ENCODE measurements at regions not wholly inside any gene's neighbourhood (a gene's known extent, or its start where the extent isn't known, plus 50 kb on each side); places are given as distances from the start of the nearest gene placed in this dataset.

GRCh38 chr1:234837713-234838112 is 227.7 kb upstream of the IRF2BP2 start:
- H3K27me3 ChIP-seq (ENCODE audit: insufficient read depth, low read length) = no peaks in the 10 kb centered on the region
- H3T11ph ChIP-seq (ENCODE audit: low read length) = no peak overlapping the region
- no peak overlapping the region for H2BK15ac ChIP-seq (ENCODE audit: low read depth, low read length)
- no peak overlapping the region for H2AFZ ChIP-seq (ENCODE audit: low read length)
- H2BK12ac ChIP-seq (ENCODE audit: insufficient read length, low read depth, low read length) = no peak overlapping the region
- no peak overlapping the region for H3K9ac ChIP-seq (ENCODE audit: extremely low read depth, insufficient read length, low read length)
- no peaks in the 10 kb centered on the region for H3K9me3 ChIP-seq (ENCODE audit: control insufficient read depth, low read depth, low read length)
- no peak for DNase-seq
- no peak overlapping the region for H2BK20ac ChIP-seq (ENCODE audit: low read depth, low read length, poor library complexity, severe bottlenecking)
- no peak overlapping the region for H4K91ac ChIP-seq (ENCODE audit: insufficient read length, low read depth, low read length)
- no peaks in the 10 kb centered on the region for H4K20me1 ChIP-seq (ENCODE audit: control insufficient read depth, insufficient read depth, insufficient read length)
- no peak overlapping the region for H2BK5ac ChIP-seq (ENCODE audit: insufficient read length, low read length)
- H4K8ac ChIP-seq (replicated peaks; ENCODE audit: insufficient read length, low read depth, low read length) = no peak overlapping the region
- TF ChIP-seq CTCF (conservative IDR thresholded peaks at IDR 0.05) = no peak
- no peak overlapping the region for H2AK5ac ChIP-seq (ENCODE audit: insufficient read length, low read length)
- Mint-ChIP-seq H3K27me3 (ENCODE audit: low read depth) (no peaks in the 10 kb centered on the region), H3K36me3 (ENCODE audit: insufficient read depth in 1 of 3, low read depth in 3 of 3) (peaks cover 5 to 13% (median 8%) of the 10 kb centered on the region in 3 experiments; a peak in 4 of 7 replicates), H3K4me1 (peaks cover 6 to 9% of the 10 kb centered on the region in 2 experiments), H3K4me3 (no peak overlapping the region), H3K9me3 (peaks cover 3 to 7% of the 10 kb centered on the region in 2 experiments; a peak in 3 of 5 replicates), H3K27ac (no peak overlapping the region)
- H3K79me1 ChIP-seq (ENCODE audit: insufficient read depth, low read depth, low read length, poor library complexity, severe bottlenecking) = no peaks in the 10 kb centered on the region
- H3K23me2 ChIP-seq (ENCODE audit: insufficient read length, low read depth, low read length, poor library complexity, severe bottlenecking) = no peaks in the 10 kb centered on the region
- no peak overlapping the region for H3K27ac ChIP-seq (ENCODE audit: insufficient read length, low read depth, low read length)
- no peaks in the 10 kb centered on the region for H3K79me2 ChIP-seq (ENCODE audit: insufficient read depth, low read length)
- H4K5ac ChIP-seq (ENCODE audit: insufficient read length, low read depth, low read length) = no peak overlapping the region
- no peak overlapping the region for H3K18ac ChIP-seq (ENCODE audit: insufficient read length, low read depth, low read length)
- H2BK120ac ChIP-seq (ENCODE audit: low read depth, low read length, poor library complexity, severe bottlenecking) = no peak overlapping the region
- H3K4me2 ChIP-seq (ENCODE audit: insufficient read depth, insufficient read length, low read length) = no peak overlapping the region
- no peak overlapping the region for H3K14ac ChIP-seq (ENCODE audit: insufficient read depth, low read length)
- no peak overlapping the region for H3K56ac ChIP-seq (ENCODE audit: insufficient read length, low read depth, low read length)
- H3K4me1 ChIP-seq (ENCODE audit: insufficient read depth, low read length) = no peaks in the 10 kb centered on the region
- no peak overlapping the region for H3K4ac ChIP-seq (ENCODE audit: low read depth, low read length)
- H3K23ac ChIP-seq (ENCODE audit: insufficient read length, low read depth, low read length) = no peak overlapping the region

All from H9 (cell line).